Kidney glomerular epithelial cell (primary cell): ENCODE measurements at regions not wholly inside any gene's neighbourhood (a gene's known extent, or its start where the extent isn't known, plus 50 kb on each side); places are given as distances from the start of the nearest gene placed in this dataset.
A peak's percentile ranks its signal among the peaks of the same experiment; 100 is the strongest.
"Not testable (repeated sequence)": the region's sequence is repeated elsewhere in the genome, so short reads cannot be mapped to it uniquely, and the experiment has no call there.

Source experiments
- DNase-seq: peaks from one replicate; lab custom pipeline; 2025; lab: John Stamatoyannopoulos, UW

DNA sequence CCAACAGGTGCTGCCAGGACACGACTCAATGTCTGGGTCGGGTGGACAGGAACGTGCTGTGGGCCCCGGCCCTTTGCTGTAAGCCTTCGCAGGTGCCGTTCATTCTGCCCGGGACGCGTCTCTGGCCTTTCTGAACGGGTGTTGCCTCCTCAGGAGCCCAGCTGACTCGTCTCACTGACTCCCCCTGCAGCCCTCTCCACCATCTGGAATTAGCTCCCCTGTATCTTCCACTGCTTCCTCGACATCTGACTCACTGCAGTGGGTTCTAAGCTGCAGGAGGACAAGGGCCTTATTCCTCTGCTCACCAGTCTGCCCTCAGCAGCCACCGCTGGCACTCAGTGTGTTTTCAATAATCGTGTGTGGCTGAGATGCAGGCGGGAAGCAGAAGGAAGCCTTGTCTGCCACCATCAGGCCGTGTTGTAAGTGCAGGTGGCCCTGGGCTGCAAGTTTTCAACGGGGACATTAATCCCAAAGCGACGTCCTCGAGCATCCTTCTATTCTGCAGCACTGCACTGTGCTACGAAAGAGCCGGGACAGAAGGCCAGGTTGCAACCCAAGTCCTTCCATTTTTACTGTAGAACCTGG, 256.2 kb downstream of the FOXL1 start:
- peak; percentile 40 for DNase-seq

DNA sequence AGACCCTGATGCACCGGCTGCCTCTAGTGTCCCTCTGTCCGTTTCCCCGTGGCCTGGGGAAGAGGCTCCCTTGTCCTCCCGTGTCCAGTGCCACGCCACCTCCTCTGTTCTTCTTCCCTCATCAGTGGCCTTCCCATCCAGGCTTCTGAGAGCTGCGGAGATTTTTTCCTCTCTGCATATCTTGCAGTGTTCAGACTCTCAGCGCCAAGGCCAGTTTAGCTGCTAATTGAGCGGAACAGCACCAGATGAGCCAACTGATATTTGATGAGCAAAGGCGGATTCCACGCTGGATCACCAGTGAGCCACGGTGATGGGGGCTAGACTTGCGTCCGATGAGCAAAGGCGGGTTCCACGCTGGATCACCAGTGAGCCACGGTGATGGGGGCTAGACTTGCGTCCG, 257.6 kb downstream of the FOXL1 start:
- DNase-seq: no peak

DNA sequence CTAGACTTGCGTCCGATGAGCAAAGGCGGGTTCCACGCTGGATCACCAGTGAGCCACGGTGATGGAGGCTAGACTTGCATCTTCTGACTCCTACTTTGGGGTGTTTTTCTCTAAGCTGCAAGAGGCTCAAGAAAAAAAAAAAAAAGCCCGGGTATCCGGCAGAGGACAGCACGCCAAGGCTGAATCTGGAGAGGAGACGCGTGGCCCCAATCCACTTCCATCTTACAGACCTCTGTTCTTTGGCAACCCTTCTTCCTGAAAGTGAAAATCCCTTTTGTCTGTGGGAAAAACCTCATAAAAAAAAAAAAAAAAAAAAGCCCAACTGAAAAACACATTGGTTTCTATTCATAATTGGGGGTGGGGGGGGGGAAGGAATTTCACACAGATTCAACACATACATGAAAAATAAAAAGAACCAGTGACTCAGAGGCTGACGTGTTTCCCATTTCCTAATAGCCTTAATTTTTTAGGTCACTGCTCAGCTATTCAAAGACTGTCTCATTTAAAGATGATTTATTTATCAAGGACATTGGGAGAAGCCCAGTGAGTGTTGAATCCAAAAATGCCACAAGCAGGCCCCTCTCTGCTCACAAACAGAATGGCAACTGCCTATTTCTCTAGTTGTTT, 258.3 kb downstream of the FOXL1 start:
- peak; percentile 85 for DNase-seq

DNA sequence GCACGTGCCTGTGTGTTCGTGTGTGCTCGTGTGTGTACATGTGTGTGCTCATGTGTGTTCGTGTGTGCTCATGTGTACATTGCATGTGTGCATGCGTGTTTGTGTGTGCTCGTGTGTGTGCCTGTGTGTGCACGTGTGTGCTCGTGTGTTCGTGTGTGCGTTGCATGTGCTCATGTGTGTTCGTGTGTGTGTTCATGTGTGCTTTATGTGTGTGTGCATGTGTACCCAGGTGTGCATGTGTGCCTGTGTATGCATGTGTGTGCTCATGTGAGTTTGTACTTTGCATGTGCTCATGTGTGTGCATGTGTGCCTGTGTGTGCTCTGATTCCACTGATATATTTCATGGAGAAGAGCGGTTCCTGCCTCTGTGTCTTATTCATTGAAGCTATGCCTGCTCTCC, 265.5 kb downstream of the FOXL1 start:
- DNase-seq: no peak

DNA sequence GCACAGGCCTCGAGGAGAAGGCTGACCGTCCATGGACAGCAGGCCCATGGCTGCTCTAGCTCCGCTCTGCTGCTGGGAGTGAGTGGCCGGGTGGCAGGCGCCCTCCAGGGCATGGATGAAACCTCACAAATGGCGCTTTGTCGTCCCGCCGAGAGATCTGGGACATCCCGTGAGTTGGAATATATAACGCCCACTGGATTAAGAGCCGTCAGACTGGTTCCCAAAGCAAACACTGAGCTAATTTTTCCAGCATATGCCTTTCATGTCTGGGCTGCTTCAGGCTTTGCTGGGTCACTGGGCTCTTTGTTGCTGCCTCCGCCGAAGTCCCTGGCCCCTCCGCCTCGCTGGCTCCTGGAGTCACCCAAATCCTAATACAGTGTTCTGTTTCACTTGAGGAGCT, 266.3 kb downstream of the FOXL1 start:
- no peak for DNase-seq

DNA sequence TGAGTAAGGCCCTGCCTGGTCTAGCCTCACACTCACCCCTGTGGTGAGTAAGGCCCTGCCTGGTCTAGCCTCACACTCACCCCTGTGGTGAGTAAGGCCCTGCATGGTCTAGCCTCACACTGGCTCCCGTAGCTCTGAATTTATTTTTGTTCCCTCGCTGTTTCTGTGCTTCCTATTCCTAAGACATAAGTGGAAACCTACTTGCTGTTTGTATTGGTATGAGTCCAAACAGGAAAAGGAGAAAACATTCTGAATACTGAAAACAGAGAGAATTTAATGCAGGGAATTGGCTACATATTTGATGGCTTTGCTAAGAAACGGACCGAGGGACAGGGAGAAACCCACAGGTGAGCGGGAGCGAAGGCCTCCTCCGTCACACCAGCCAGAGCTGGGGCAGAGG, 267.8 kb downstream of the FOXL1 start:
- no peak for DNase-seq

DNA sequence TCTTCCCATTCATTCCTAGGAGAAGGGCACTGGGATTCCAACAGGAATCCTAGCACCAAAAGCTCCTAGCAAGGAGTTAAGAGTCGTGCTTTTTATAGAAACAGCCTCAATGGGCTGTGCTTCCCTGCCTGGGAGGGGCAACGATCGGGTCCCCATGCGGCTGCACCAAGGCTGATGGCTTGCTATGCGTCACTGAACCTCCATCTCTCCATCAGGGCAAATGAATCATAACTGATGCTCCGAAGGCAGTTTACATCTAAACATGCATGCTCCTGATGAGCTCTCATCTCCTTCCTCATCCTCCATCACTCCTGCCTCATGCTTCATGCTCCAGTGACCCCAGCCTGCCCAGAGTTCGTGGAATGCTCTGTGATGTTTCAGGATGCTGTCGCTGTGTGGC, 270.5 kb downstream of the FOXL1 start:
- DNase-seq: no peak

DNA sequence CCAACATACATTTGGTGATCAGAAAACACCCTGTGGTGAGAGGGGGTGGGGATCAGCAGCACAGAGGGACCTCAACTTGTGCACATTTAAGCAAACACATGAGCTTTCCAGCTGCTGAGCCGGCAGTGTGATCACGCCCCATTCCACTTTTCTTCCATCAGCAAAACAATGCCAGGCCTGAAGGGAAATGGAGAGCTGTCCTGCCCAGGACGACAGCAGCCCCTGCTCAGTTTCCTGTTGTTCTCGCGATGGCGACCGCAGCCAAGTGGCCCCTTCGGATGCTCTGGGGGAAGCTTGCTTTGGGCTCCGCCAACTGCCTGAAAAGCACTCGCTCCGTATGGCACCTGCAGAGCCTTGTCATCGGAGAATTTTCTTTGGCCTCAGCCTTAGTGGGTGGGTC, 272.3 kb downstream of the FOXL1 start:
- no peak for DNase-seq

DNA sequence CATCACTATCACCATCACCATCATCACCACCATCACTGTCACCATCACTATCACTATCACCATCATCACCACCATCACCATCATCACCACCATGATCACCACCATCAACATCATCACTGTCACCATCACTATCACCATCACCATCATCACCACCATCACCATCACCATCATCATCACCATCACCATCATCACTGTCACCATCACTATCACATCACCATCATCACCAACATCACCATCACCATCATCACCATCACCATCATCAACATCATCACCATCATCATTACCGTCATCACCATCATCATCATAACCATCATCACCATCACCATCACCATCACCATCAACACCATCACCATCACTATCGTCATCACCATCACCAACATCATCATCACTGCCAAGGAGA, 273.8 kb downstream of the FOXL1 start:
- no peak for DNase-seq

DNA sequence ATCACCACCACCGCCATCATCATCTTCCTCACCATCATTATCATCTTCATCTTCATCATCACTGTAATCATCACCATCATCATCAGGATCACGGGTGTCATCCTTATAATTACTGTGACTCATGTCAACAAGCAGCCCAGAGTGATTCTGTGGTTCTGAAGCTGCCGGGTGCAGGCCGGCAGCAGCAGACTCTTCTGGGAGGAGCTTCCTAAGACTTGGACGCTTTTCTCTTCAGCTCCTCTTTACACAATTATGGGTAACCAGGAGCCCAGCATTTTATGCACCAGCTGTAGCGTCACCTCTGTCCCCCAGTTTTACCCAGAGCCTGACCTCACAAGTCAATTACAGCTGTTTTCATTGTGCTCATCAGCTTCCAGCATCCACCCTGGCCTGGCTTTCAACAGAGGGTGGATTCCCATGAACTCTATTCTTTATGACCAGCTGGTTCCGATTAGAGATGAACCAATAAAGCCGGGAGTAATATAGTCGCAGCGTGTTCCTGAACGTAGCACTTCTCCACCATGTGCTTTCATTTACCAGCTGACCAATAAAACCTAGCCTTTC, 275.8 kb downstream of the FOXL1 start:
- no peak for DNase-seq

DNA sequence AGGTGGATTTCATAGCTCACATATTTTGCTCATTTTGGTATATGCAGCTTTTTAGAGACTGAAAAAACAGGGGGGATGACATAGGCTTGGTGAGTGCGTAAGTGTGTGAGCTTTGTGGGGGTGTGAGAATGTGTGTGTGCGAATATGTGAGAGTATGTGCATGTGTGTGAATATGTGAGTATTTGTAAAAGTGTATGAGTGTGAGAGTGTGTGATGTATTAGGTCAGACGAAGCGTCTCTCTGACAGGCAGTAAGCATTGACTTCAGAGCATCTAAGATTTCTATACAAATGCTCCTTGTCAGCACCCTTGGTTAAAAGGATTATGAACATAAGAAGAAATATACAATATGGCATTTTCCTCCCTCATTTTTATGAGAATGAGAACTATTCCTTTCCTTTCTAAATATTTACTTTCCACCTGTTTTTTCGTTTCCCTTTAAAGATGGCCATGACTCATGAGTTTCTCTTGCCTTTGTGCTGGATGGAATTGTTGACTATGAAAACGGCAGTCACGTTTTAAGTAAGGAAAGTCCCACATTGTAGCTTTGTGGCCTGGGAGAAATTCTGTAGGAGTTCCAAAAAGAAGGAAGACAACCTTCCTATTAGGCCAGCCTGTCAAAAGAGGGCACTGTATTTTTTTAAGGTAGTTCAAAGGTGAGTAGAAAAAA, 276.4 kb downstream of the FOXL1 start:
- peak; percentile 0 for DNase-seq

DNA sequence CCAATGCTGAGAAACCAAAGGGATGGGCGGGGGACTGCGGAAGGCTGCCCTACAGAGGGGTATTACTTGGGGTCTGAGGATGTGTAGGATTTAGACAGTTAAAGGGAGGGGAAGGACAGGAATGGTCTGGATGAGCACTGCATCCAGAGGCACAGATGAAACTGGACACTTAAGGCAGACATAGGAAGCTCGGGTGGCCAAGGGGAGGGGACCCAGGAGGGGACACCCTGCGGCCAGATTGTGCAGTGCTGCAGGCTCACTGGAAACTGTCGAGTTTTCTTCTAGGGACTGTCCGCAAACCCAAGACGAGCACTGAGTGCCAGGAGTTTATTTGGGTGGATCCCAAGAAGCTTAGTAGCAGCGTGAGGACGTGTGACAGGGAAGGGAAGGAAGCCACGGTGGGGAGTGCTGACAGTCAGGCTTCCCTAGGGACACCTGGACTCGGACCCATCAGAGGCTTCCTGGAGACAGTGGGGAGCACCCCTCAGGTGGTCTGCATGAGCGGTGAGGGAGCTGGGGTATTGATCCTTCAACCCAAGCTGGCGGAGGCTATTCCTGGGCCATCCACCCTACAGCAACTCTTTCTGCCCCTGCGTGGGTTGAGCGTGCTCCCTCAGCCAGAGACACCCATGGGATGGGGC, 278.7 kb downstream of the FOXL1 start:
- no peak for DNase-seq

DNA sequence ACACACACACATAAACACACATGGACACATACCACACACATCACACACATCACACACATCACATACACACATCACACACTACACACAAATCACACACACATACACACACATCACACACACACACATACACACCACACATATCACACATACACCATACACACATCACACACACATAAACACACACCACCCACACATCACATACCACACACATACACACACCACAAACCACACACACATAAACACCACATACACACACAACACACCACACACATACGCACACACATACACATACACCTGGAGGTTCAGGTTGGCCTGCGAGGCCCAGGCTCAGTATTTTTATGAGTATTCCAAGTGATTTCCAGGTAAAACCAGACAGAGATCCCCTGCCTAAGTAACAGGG, 279.5 kb downstream of the FOXL1 start:
- no peak for DNase-seq

DNA sequence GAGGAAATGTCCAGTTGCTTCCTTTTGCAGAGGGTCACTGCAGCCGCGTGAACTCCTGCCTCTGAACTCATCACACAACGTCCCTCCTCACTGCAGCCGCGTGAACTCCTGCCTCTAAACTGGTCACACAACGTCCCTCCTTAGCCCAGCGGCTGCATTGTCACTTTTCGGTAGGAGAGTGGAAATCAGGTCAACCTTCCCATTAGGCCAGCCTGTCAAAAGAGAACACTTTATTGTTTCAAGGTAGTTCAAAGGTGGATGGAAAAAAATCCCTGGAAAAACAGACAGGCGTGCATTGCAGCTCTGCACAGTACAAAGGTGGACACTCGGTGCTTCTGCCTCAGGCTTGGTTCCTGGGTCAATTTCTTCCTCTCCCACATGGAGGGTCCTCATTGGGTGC, 280.2 kb downstream of the FOXL1 start:
- no peak for DNase-seq

DNA sequence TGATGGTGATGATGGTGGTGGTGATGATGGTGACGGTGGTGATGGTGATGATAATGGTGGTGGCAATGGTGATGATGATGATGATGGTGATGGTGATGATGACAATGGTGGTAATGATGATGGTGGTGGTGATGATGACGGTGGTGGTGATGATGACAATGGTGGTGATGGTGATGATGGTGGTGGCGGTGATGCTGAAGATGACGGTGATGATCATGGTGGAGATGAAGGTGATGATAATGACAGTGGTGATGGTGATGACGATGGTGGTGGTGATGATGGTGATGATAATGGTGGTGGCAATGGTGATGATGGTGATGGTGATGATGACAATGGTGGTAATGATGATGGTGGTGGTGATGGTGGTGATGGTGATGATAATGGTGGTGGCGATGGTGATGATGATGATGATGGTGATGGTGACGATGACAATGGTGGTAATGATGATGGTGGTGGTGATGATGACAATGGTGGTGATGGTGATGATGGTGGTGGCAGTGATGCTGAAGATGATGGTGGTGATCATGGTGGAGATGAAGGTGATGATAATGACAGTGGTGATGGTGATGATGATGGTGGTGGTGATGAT, 283.0 kb downstream of the FOXL1 start:
- DNase-seq: not testable (repeated sequence)

DNA sequence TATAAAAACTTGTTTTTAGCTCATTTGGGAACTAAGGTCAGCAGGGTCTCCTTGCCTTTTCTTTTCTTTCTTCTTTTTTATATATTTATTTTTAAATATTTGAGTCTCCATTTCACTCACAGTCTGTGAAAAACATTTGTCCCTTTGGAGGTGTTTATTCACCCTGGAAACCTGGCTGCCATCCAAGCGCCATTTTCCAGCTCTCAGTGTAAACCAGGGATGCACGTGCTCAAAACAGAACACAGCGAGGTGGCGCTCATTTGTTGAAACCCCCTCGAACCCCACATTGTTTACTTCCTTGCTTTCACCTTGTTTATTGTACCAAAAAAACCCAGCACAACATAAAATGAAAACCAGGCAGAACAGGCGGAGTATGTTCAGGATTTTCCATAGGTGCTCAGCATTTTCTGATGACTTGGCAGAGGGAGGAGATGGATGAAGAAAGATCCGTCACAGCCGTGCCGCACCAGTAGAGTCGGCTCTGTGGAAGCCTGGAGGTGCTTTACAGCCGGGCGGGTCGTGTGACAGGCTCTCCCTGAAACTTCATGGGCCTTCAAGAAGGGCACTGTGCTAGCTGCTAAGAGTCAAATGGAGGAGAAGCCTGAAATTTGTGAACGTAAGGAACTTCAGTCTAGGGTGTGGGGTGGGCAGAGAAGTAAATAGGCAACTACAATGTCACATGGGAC, 284.4 kb downstream of the FOXL1 start:
- DNase-seq: no peak

DNA sequence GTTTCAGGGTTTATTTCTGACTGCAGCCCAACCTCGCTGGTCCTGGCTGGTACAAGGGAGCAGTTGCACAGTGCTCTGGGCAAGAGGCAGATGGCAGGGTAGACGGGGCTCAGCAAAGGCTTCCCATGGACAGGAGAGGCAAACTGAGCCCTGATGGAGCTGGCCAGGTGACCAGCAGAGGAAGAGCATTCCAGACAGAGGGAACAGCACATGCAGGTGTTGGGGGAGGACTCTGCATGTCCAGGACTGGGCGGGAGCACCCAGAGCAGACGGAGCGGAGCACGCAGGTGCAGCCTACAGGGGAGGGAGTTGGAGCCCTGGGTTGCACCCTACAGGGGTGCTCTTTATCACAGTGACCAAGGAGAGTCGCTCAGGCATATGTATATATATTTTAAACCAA, 285.3 kb downstream of the FOXL1 start:
- no peak for DNase-seq

DNA sequence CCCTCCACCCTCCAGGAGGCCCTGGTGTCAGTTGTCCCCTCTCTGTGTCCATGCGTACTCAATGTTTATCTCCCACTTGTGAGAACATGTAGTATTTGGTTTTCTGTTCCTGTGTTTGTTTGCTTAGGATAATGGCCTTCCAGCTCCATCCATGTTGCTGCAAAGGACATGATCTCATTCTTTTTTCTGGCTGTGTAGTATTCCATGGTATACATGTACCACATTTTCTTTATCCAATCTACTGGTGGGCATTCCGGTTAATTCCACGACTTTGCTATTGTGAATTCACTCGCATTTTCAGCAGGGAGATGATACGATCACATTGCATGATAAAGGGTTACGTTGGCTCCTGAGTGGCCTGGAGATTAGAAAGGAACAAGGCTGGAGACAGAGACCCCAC, 286.2 kb downstream of the FOXL1 start:
- no peak for DNase-seq

DNA sequence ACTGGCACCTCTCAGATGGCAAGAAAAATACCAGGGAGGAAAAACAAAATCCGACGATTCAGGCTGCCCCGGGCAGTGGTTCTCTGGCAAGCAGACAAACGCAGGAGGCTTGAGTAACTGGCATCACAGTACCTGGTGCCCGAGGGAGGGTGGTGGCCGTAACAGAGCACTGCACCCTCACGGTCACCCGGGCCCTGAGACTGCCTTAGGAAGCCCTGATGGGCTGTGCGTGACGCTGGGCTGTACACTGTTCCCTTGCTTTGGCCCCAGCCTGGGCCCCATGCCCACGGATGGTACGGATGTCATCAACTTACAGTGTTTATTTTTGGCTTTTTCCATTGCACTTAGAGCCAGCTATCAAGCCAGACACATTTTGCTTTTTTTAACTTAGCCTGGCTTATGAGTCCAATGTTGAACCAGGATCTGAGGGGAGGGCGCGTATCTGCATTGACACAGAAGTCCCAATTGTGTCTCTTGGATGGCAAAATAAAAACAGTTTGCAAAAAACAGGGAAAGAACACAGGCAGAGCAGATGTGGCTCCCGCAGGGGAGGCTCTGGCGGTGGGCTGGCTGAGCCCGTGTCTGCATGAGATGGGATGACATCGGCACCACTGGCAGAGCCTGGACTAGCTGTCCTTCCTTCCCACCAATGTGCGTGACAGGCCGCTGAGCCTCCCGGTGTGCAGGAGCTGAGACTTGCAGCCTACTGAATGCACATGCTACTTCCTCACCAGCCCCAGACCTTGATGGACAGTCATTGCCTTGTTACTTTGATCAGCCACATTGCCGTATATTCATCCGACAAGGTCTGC, 287.7 kb downstream of the FOXL1 start:
- no peak for DNase-seq

DNA sequence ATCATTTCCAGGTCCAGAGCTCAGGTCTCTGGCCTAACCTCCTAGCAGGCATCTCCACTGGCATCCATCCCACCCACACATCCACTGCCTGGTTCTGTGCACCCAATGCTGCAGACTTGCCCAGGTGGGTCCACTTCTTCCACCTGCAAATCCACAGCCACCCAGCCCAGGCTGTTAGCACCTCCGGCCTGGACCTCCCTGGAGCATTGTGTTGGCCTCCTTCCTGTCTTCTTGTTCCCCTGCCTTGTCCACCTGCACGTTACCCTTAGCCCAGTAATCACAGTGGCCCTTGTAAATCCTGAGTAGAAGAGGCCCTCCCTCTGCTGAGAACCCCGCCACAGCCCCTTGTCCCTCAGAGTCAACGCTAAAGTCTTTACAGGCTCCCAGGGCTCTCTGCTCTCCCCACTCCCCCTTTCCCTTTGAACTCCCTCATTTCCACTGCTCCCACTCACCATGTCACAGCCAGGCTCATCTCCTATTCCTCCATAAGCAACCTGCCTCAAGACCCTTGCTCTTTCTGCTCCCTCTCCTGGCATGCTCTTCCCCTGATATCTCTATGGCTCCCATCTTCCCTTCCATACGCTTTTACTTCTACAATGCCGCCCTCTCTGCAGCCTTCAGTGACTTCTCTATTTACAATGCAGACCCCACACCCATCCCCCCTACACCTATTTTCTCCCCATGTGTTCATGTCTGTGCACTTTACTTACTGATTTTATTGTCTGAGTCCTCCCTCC, 288.8 kb downstream of the FOXL1 start:
- DNase-seq: no peak
